ENCODE measurements at regions not wholly inside any gene's neighbourhood (a gene's known extent, or its start where the extent isn't known, plus 50 kb on each side); places are given as distances from the start of the nearest gene placed in this dataset.
A peak's percentile ranks its signal among the peaks of the same experiment; 100 is the strongest.

DNA sequence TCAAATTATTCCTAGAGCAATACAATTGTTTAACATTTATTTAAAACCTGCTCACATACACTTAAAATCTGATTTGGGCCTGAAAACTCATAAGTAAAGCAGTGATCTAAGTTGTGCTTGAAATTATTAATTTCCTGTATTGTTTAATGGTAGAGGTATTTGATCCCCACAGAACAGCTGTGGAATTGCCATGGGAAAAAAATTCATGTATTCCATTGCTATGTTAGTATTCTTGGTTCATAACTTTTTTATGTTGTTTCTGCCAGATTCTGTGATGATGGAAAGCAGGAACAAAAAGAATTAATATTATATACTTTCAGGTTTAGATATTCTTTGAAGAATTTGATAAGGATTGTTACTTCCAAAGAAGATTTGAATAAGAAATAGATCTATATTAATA lies 831.5 kb upstream of the NR2F2 start:
- DNase-seq (ENCODE audit: low spot score) = no peak

- no peak for DNase-seq (ENCODE audit: low spot score)
Observed at GRCh38 chr15:95499397-95499796, 831.1 kb upstream of the NR2F2 start.

GRCh38 chr15:95501865-95502264 lies 828.6 kb upstream of the NR2F2 start:
- no peak for DNase-seq (ENCODE audit: low spot score)

DNA sequence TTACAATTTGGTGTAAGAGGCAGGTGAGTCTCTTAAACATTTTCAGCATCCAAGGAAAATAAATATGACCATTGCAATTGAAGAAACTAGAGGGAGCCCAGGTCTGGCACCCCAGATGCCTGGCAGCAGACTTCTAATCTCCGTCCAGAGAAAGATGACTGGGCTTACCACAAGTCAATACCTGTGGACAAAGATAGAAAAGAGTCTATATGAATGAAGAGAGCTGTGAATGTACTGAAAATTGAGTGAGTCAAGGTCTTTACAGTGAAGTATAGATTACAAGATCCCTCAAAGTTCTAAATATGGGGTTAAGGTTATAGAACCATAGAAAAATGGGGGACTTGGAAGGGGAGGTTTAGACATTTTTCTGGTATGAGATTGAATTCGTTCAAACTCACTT lies 827.4 kb upstream of the NR2F2 start:
- no peak for DNase-seq (ENCODE audit: low spot score)

GRCh38 chr15:95503640-95504225 lies 826.8 kb upstream of the NR2F2 start:
- no peak for DNase-seq (ENCODE audit: low spot score)

DNA sequence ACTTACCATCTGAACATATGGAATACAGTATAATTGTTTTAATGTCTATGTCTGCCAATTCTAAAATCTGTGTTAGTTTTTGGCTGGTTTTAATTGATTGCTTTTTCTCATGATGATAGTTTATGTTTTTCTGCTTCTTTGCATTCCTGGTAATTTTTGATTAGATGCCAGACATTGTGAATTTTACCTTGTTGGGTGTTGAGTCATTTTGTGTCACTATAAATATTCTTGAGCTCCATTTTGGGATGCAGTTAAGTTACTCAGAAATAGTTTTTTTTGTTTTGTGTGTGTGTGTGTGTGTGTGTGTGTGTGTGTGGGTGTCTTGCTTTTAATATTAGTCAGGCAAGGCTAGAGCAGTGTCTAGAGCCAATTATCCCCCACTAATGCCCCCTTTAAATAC lies 818.8 kb upstream of the NR2F2 start:
- DNase-seq (ENCODE audit: low spot score) = no peak

GRCh38 chr15:95512906-95513305 lies 817.6 kb upstream of the NR2F2 start:
- no peak for DNase-seq (ENCODE audit: low spot score)

DNA sequence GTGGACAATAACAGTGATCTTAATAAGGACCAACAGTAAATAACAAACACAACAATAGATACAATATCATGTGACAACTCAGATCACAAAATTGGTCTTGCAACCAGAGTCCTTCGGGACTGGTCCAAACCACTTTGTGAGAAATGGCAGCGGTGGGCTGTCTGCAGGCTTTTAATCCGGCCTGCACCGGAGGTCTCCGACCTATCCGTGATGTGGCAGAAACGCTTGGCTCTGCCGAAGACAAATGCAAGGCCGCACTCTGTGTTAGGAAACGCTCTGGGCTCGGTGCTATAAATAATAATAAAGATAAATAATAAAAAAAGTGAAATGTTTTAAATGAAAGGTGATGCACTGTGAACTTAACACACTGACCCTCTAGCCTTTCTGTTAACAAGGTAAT lies 810.6 kb upstream of the NR2F2 start:
- no peak for DNase-seq (ENCODE audit: low spot score)

DNA sequence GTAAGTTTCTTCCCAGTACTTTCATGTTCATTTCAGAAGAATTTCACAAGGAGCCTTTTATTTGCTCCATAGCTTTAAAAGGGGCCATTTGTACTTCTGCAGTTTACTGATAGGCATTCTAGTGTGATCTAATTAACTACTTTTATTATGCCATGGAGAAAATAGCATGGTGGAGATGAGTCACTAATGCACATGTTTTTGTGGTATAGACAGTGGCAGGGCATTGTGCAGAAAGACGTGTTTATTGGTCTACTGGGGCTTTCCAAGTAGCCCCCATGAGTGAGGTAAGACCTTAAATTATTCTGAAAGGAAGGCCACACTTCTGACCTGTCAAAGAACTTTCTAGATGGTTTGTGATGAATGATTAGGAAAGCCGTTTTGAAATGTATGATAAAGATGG lies 810.0 kb upstream of the NR2F2 start:
- peak; percentile 85 for DNase-seq (ENCODE audit: low spot score)

DNA sequence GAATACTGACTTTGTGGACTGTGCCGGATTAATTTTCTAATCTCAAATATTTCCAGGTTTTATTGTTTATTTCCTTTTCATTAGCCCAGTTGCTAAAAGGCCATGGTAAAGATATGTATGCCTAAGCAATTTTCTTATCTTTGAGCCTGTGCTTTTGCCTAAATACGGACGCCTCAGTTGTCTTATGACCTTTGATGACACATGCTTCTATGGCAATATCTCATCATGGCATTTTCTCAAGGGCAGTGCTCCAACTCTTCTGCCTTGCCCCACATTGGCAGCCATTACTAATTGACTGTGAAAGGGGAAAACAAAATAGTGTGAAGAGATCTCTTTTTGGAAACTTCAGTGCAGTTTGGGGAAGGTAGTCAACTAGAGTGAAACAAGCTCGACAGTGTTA lies 809.6 kb upstream of the NR2F2 start:
- no peak for DNase-seq (ENCODE audit: low spot score)

GRCh38 chr15:95522533-95522932 lies 808.0 kb upstream of the NR2F2 start:
- no peak for DNase-seq (ENCODE audit: low spot score)

DNA sequence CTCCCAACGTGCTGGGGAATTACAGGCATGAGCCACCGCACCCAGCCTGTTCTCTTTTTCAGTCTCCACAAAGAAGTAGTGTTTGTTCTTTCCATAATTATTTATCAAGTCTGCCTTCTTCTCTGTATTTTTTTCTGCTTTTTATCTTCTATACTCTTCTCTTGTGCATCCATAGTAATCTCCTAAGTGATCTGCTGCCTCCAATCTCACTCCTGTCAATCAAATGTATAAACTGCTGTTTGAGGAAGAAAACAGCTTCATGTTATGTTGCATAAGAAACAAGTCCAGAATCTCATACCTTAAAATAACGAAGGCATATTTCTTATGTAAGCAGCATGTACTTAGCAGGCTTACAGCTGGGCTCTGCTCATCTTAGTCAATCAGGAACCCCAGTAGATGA lies 801.6 kb upstream of the NR2F2 start:
- DNase-seq (ENCODE audit: low spot score) = no peak

DNA sequence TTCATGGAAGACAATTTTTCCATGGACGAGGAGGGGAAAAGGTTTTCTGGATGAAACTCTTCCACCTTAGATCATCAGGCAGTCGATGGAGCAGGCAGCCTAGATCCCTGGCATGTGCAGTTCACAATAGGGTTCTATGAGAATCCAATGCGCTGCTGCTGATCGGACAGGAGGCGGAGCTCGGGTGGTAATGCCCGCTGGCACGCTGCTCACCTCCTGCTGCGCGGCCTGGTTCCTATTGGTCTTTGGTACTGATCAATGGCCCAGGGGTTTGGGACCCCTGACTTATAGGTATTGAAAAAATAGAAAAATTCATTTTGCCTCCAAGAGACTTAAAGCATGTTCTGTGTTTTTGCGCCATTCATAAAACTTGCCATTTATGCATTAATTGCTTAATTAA lies 793.9 kb upstream of the NR2F2 start:
- DNase-seq (ENCODE audit: low spot score) = no peak

DNA sequence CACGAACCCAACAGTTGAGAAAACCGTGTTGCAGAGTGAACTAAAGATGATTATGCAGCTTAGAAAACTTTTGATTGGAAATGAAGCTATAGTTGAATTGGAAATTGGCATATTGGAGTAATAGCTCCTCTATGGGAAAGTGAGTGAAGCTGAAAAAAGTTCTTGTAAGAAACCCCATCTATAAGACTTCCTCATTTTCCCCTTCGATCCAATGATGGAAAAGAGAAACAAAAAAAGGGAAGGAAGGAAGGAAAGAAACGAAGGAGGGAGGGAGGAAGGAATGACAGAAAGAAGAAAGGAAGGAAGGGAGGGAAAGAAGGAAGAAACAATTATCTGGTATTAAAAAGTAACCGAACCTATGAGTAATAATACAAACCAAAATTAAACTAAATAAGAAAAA lies 791.8 kb upstream of the NR2F2 start:
- DNase-seq (ENCODE audit: low spot score) = no peak

DNA sequence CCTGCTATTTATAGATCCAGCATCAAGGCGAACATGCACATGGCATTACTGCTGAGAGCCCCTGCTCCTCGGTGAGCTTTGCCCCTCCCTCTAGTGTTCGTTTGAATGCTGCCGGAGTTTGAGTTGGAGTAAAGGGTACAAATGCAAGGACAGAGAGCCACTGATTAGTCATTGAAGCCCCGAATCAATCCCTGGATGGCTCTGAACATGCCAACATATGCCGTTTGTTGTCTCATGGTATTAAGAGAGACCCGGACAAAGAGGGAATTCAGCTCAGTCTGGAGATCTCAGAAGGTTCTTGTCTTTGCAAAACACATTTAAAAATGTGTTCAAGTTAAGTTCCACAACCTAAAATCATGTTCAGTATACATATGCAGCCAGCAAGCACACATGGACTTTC lies 789.2 kb upstream of the NR2F2 start:
- peak; percentile 42 for DNase-seq (ENCODE audit: low spot score)

- no peak for DNase-seq (ENCODE audit: low spot score)
Observed at GRCh38 chr15:95549168-95549738, 781.2 kb upstream of the NR2F2 start.

DNA sequence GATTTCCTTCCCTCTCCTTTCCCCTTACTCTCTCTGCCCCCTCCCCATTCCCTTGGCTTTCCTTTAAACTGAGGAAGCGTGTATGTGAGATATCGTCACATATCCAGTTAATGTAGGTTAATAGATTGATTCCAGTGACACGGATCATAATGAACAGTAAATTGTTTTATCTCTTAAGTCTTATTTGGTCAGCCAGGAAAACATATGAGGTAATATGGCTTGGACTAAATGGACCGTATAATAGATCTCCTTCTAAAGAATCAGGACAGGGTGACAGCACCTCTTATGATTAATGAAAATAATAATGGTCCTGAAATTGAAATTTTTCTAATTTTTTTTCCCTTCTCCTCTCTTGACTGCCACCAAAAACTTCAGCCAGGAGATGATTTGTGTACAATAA lies 779.8 kb upstream of the NR2F2 start:
- no peak for DNase-seq (ENCODE audit: low spot score)

- DNase-seq (ENCODE audit: low spot score) = no peak
Observed at GRCh38 chr15:95556225-95556624, 774.3 kb upstream of the NR2F2 start.

- DNase-seq (ENCODE audit: low spot score) = peak; percentile 61
Observed at GRCh38 chr15:95556866-95557225, 773.7 kb upstream of the NR2F2 start.

DNA sequence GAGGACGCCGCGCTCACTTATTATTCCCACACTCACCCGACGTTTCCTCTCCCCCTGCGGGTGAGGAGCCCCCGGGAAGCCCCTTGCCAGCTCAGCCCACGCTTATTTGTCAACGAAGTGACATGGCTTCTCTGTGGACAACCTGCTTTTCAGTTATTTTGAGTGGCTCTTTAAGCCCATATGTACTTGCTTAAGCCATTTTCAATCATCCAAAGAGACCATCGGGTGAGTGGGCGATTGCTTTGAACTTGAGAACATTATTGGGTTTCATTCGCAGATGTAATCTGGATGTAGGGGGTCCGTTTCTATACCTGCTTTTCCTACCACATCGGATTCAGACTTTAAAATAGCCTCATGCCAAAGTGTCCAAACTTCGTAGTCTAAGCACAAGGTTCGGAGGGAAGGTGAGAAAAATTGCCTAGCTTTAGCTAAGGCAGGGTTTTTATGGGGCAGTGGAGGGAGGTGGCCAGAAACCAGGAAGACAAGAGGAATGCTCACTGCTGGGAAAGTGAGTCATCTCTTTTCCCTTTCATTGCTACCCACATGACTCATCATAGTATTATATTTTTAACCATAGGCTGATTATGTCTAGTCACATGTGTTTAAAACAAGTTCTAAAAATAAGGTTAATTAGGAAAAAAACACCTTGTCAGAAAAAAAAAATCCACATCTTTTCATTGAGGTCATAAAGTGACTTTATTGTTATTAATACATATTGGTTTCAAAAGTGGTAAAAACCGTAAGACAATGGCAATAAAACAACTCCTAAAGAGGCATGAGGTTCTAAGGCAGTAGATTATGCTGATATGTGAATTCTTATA lies 773.1 kb upstream of the NR2F2 start:
- DNase-seq (ENCODE audit: low spot score) = peak; percentile 89

DNA sequence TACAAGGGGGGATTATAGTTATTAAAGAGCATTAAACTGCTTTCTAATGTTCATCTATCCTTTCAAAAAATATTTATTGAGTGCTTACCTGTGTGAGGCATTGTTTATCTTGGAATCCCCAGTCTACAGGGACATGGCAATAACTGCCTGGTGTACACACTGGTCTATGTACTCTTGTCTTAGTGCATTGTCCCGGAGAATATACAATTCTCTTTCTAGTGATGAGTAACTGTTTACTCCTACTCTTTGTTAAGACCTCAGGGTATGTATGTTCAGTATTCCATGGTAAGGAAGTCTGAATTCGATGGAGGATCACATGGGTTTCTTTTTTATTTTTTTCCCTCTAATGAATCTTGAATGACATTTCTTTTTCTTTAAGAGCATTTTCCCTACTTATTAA lies 772.4 kb upstream of the NR2F2 start:
- peak; percentile 43 for DNase-seq (ENCODE audit: low spot score)

DNA sequence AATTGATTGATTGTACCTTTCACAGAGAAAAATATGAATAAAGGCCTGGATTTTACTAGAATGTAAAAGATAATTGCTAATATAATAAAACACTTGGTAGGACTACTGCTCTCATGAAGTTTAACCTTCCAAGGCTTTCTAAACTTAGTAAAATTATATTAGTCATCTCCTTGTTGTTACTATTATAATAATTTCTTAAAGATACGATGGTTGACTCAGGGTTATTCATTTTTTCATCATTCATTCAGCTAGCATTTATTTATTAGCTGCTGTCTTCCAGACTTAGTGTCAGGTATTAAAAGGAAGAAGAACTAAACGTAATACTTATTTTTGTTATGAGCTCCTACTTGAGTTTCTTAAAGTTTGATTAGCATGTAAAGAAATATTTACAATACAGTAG lies 771.6 kb upstream of the NR2F2 start:
- no peak for DNase-seq (ENCODE audit: low spot score)

GRCh38 chr15:95559875-95560394 lies 770.6 kb upstream of the NR2F2 start:
- DNase-seq (ENCODE audit: low spot score) = peak; percentile 61

DNA sequence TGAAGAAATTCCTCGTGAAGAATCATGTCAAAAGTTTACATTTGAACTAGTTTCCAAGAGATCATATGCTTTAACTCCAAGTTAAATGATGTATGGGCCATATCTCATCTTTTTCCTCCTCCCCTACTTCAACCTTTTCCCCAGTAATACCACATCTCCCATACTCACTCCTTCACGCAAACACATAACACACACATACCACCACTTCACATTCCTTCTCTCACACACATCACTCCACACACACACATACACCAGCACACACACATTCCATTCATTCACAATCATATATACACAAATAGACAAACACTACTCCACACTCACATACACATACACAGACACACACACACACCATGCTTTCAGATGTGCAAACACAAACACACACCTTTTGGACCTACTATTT lies 769.0 kb upstream of the NR2F2 start:
- no peak for DNase-seq (ENCODE audit: low spot score)

Data from COLO829 (cell line).